Neural cell (in vitro differentiated cells): ENCODE measurements at regions not wholly inside any gene's neighbourhood (a gene's known extent, or its start where the extent isn't known, plus 50 kb on each side); places are given as distances from the start of the nearest gene placed in this dataset.

Experiments
- H2AFZ ChIP-seq: fragments of 200-600, 300-800 bp; sonication (generic), shearing (Covaris generic); 2 replicates; pipeline ENCODE4 v1.6.0; 2014; ENCODE audit warnings: low read depth, mild to moderate bottlenecking, antibody characterized with exemption, low read length, moderate library complexity
- H3F3A ChIP-seq: fragments of 200-600 bp; shearing (Covaris generic); 2 replicates; pipeline ENCODE4 v1.6.1; 2016; ENCODE audit warnings: mild to moderate bottlenecking, moderate library complexity, mixed read lengths, antibody characterized with exemption, low read length; ENCODE audit not compliant: insufficient read depth, poor library complexity, severe bottlenecking
- H3K27ac ChIP-seq: fragments of 200-600, 300-800 bp; sonication (generic), shearing (Covaris generic); 2 replicates; pipeline ENCODE4 v1.5.1; 2014; ENCODE audit warnings: mild to moderate bottlenecking, low read length, moderate library complexity
- H3K27me3 ChIP-seq: fragments of 300-800, 200-600 bp; sonication (generic), shearing (Covaris generic); 2 replicates; pipeline ENCODE4 v1.6.0; 2014; ENCODE audit warnings: mild to moderate bottlenecking, low read depth, low read length, moderate library complexity; ENCODE audit not compliant: insufficient read depth
- H3K36me3 ChIP-seq: fragments of 300-800, 200-600 bp; sonication (generic), shearing (Covaris generic); 2 replicates; pipeline ENCODE4 v1.5.1; 2014; ENCODE audit warnings: mild to moderate bottlenecking, antibody characterized with exemption, low read length, moderate library complexity; ENCODE audit not compliant: insufficient read depth
- H3K4me2 ChIP-seq: fragments of 300-800, 200-600 bp; sonication (generic), shearing (Covaris generic); 2 replicates; pipeline ENCODE4 v1.6.0; 2014; ENCODE audit warnings: mild to moderate bottlenecking, low read length
- H3K4me3 ChIP-seq: fragments of 300-800, 200-600 bp; sonication (generic), shearing (Covaris generic); 2 replicates; pipeline ENCODE4 v1.5.1; 2014; ENCODE audit warnings: mild to moderate bottlenecking, low read length, moderate library complexity
- H3K79me2 ChIP-seq: fragments of 200-600 bp; shearing (Covaris generic); replicated peaks from 2 replicates; pipeline ENCODE4 v1.6.0; 2014; ENCODE audit warnings: mild to moderate bottlenecking, low read length, moderate library complexity; ENCODE audit not compliant: insufficient read depth
- H3K9ac ChIP-seq: fragments of 300-800, 200-600 bp; sonication (generic), shearing (Covaris generic); 2 replicates; pipeline ENCODE4 v1.6.1; 2016; ENCODE audit warnings: mild to moderate bottlenecking, low read length, mixed read lengths
- H3K9me2 ChIP-seq: fragments of 200-600 bp; shearing (Covaris generic); 2 replicates; pipeline ENCODE4 v1.6.1; 2016; ENCODE audit warnings: mild to moderate bottlenecking, low read length, mixed read lengths; ENCODE audit not compliant: insufficient read depth
- H3K9me3 ChIP-seq: fragments of 200-600, 300-800 bp; sonication (generic), shearing (Covaris generic); 2 replicates; pipeline ENCODE4 v1.6.1; 2016; ENCODE audit warnings: mild to moderate bottlenecking, mixed run types, low read length, moderate library complexity, mixed read lengths
- H4K20me1 ChIP-seq: fragments of 200-600 bp; shearing (Covaris generic); 2 replicates; pipeline ENCODE4 v1.6.1; 2016; ENCODE audit warnings: mild to moderate bottlenecking, mixed run types; ENCODE audit not compliant: insufficient read depth
- EP300 ChIP-seq: fragments of 450-650 bp; conservative IDR thresholded peaks from 2 replicates; pipeline ENCODE4 v1.6.1; 2014; ENCODE audit warnings: antibody characterized with exemption, mild to moderate bottlenecking, moderate library complexity; ENCODE audit not compliant: poor library complexity, severe bottlenecking
- EZH2 ChIP-seq: fragments of 200-600, 300-800 bp; shearing (Covaris generic), sonication (generic); IDR thresholded peaks from 2 replicates; pipeline ENCODE4 v1.6.1; 2014; ENCODE audit warnings: antibody characterized with exemption, low read length, borderline replicate concordance, mild to moderate bottlenecking; ENCODE audit not compliant: insufficient read depth, poor library complexity, severe bottlenecking
- MXI1 ChIP-seq: fragments of 450-650 bp; conservative IDR thresholded peaks from 2 replicates; pipeline ENCODE4 v1.6.1; 2014; ENCODE audit warnings: antibody characterized with exemption, mild to moderate bottlenecking; ENCODE audit not compliant: poor library complexity, severe bottlenecking
- POLR2AphosphoS5 ChIP-seq: IDR thresholded peaks from 2 replicates; pipeline ENCODE4 v1.6.1; 2012
- RAD21 ChIP-seq: fragments of 450-650 bp; conservative IDR thresholded peaks from 2 replicates; pipeline ENCODE4 v1.6.1; 2014; ENCODE audit warnings: antibody characterized with exemption, mild to moderate bottlenecking, moderate library complexity
- SMC3 ChIP-seq: fragments of 450-650 bp; conservative IDR thresholded peaks from 2 replicates; pipeline ENCODE4 v1.6.1; 2014; ENCODE audit warnings: antibody characterized with exemption, mild to moderate bottlenecking, moderate library complexity; ENCODE audit not compliant: poor library complexity
- TAF1 ChIP-seq: IDR thresholded peaks from 2 replicates; pipeline ENCODE4 v1.6.1; 2012; ENCODE audit warnings: low read depth
- TF ChIP-seq, protein P1 (sequence below): IDR thresholded peaks from 2 replicates; pipeline ENCODE4 v1.6.1; 2012; ENCODE audit warnings: borderline replicate concordance
- TF ChIP-seq, protein P2 (sequence below): fragments of 450-650 bp; IDR thresholded peaks from 2 replicates; pipeline ENCODE4 v1.5.1; 2014; ENCODE audit warnings: antibody characterized with exemption, mild to moderate bottlenecking, moderate library complexity; ENCODE audit not compliant: poor library complexity, severe bottlenecking

DNA sequence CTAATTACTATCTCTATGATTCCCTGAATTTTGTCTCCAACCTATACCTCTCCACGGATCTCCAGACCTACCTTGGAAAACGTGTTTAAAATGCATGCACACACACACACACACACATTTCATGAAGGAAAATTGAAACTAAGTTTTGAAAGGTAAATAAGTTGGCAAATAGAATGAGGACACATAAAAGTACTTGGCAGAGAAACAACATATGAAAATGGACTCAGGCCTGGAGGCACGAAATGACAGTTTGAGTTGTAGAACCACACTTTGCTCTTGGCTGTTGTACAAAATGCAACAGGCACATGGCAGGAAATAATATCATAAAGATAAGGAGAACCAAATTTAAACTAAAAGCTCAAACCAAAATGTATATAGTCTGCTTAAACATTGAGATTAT lies 868.1 kb upstream of the CNTNAP5 start:
- Histone ChIP-seq H2AFZ (no peak overlapping the region), H4K20me1 (no peaks in the 10 kb centered on the region), H3K79me2 (no peaks in the 10 kb centered on the region), H3K9me3 (no peaks in the 10 kb centered on the region), H3K27me3 (no peaks in the 10 kb centered on the region), H3K9me2 (no peaks in the 10 kb centered on the region), H3K27ac (no peak overlapping the region), H3K4me3 (no peak overlapping the region), H3K36me3 (no peaks in the 10 kb centered on the region), H3K9ac (no peak overlapping the region), H3F3A (no peaks in the 10 kb centered on the region), H3K4me2 (no peak overlapping the region)
- TF ChIP-seq, protein P1, sequence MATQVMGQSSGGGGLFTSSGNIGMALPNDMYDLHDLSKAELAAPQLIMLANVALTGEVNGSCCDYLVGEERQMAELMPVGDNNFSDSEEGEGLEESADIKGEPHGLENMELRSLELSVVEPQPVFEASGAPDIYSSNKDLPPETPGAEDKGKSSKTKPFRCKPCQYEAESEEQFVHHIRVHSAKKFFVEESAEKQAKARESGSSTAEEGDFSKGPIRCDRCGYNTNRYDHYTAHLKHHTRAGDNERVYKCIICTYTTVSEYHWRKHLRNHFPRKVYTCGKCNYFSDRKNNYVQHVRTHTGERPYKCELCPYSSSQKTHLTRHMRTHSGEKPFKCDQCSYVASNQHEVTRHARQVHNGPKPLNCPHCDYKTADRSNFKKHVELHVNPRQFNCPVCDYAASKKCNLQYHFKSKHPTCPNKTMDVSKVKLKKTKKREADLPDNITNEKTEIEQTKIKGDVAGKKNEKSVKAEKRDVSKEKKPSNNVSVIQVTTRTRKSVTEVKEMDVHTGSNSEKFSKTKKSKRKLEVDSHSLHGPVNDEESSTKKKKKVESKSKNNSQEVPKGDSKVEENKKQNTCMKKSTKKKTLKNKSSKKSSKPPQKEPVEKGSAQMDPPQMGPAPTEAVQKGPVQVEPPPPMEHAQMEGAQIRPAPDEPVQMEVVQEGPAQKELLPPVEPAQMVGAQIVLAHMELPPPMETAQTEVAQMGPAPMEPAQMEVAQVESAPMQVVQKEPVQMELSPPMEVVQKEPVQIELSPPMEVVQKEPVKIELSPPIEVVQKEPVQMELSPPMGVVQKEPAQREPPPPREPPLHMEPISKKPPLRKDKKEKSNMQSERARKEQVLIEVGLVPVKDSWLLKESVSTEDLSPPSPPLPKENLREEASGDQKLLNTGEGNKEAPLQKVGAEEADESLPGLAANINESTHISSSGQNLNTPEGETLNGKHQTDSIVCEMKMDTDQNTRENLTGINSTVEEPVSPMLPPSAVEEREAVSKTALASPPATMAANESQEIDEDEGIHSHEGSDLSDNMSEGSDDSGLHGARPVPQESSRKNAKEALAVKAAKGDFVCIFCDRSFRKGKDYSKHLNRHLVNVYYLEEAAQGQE: no peak
- TF ChIP-seq, protein P2, sequence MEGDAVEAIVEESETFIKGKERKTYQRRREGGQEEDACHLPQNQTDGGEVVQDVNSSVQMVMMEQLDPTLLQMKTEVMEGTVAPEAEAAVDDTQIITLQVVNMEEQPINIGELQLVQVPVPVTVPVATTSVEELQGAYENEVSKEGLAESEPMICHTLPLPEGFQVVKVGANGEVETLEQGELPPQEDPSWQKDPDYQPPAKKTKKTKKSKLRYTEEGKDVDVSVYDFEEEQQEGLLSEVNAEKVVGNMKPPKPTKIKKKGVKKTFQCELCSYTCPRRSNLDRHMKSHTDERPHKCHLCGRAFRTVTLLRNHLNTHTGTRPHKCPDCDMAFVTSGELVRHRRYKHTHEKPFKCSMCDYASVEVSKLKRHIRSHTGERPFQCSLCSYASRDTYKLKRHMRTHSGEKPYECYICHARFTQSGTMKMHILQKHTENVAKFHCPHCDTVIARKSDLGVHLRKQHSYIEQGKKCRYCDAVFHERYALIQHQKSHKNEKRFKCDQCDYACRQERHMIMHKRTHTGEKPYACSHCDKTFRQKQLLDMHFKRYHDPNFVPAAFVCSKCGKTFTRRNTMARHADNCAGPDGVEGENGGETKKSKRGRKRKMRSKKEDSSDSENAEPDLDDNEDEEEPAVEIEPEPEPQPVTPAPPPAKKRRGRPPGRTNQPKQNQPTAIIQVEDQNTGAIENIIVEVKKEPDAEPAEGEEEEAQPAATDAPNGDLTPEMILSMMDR: no peak
- TF ChIP-seq TAF1 (no peak), MXI1 (no peak), SMC3 (no peak), POLR2AphosphoS5 (no peak), EZH2 (no peak), EP300 (no peak), RAD21 (no peak)

DNA sequence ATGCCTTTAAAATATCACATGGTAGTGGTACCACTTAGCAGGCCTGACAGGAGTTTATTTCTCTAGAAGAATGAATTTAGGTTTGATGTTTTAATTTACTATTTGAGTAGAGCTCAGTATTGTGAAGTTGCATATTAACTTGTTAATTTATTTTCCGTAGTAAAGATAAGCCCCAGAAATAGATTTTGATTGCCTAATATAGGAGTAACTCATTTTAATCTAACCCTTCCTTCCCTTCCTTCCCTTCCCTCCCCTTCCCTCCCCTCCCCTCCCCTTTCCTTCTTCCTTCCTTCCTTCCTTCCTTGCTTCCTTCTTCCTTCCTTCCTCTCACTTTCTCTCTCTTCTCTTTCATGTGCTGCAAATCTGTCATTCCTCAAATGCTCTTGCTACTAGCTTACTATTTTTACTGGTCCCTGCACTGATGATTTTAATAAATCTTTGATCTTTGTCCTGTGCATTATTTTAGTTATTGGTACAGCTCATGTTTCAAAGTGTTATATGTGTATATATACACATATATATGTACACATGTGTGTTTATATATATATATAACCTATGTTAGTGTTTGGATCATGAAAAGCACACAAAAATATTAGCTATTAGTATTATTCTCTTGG lies 862.6 kb upstream of the CNTNAP5 start:
- Histone ChIP-seq H3K4me2 (no peak overlapping the region), H3F3A (no peaks in the 10 kb centered on the region), H3K36me3 (no peaks in the 10 kb centered on the region), H2AFZ (no peak overlapping the region), H3K9me2 (no peaks in the 10 kb centered on the region), H3K4me3 (no peak overlapping the region), H3K27ac (no peak overlapping the region), H4K20me1 (no peaks in the 10 kb centered on the region), H3K9me3 (no peaks in the 10 kb centered on the region), H3K27me3 (no peaks in the 10 kb centered on the region), H3K79me2 (no peaks in the 10 kb centered on the region), H3K9ac (no peak overlapping the region)
- TF ChIP-seq MXI1 (no peak), EP300 (no peak), TAF1 (no peak), EZH2 (no peak), POLR2AphosphoS5 (no peak), RAD21 (no peak), SMC3 (no peak)
- TF ChIP-seq, protein P1: no peak
- TF ChIP-seq, protein P2: no peak
